ENCODE measurements at regions not wholly inside any gene's neighbourhood (a gene's known extent, or its start where the extent isn't known, plus 50 kb on each side); places are given as distances from the start of the nearest gene placed in this dataset.

DNA sequence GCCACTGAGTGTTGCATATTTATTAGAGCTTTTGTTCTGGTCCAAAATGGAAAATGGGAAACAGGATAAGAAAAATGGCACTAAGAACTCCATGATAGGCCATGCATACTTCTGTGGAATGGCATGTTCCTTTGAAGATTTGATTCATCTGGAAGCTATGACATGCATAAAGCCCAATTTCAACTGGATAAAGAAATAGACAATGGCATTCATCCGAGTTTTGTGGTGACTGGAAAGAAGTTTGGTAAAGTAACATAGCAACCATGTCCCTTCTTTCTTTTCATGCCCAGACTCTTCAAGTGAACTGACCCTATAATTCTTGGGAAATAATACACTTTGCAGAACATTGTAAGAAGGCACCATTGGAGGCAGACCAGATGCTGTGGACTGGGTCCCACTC is 368.4 kb upstream of the IL12A start:
- TF ChIP-seq, protein P1, sequence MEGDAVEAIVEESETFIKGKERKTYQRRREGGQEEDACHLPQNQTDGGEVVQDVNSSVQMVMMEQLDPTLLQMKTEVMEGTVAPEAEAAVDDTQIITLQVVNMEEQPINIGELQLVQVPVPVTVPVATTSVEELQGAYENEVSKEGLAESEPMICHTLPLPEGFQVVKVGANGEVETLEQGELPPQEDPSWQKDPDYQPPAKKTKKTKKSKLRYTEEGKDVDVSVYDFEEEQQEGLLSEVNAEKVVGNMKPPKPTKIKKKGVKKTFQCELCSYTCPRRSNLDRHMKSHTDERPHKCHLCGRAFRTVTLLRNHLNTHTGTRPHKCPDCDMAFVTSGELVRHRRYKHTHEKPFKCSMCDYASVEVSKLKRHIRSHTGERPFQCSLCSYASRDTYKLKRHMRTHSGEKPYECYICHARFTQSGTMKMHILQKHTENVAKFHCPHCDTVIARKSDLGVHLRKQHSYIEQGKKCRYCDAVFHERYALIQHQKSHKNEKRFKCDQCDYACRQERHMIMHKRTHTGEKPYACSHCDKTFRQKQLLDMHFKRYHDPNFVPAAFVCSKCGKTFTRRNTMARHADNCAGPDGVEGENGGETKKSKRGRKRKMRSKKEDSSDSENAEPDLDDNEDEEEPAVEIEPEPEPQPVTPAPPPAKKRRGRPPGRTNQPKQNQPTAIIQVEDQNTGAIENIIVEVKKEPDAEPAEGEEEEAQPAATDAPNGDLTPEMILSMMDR (IDR thresholded peaks at IDR 0.05; ENCODE audit: insufficient read depth, low read length, poor library complexity, severe bottlenecking) = no peak
- no peak for TF ChIP-seq EZH2phosphoT487 (conservative IDR thresholded peaks at IDR 0.05; ENCODE audit: low read length)

Data from SU-DHL-6 (cell line).